Smooth muscle cell (in vitro differentiated cells): ENCODE measurements at regions not wholly inside any gene's neighbourhood (a gene's known extent, or its start where the extent isn't known, plus 50 kb on each side); places are given as distances from the start of the nearest gene placed in this dataset.
"Not testable (repeated sequence)": the region's sequence is repeated elsewhere in the genome, so short reads cannot be mapped to it uniquely, and the experiment has no call there.

Experiments used
- DNase-seq: peaks from one replicate; lab custom pipeline; 2025; ENCODE audit not compliant: unreplicated experiment; lab: John Stamatoyannopoulos, UW
- H2AFZ ChIP-seq: fragments of 200-600 bp; sonication (generic); 2 replicates; pipeline ENCODE4 v1.6.0; 2016; ENCODE audit warnings: antibody characterized with exemption, low read depth, mild to moderate bottlenecking
- H3F3A ChIP-seq: fragments of 200-600 bp; sonication (generic); 2 replicates; pipeline ENCODE4 v1.6.0; 2017; ENCODE audit warnings: antibody characterized with exemption, low read depth
- H3K27ac ChIP-seq: fragments of 200-600 bp; sonication (generic); 2 replicates; pipeline ENCODE4 v1.5.1; 2016; ENCODE audit warnings: low read depth, mild to moderate bottlenecking
- H3K27me3 ChIP-seq: fragments of 200-600 bp; sonication (generic); 2 replicates; pipeline ENCODE4 v1.6.1; 2016; ENCODE audit warnings: low read depth, mild to moderate bottlenecking
- H3K36me3 ChIP-seq: fragments of 200-600 bp; sonication (generic); 2 replicates; pipeline ENCODE4 v1.5.1; 2016; ENCODE audit warnings: low read depth
- H3K4me1 ChIP-seq: fragments of 200-600 bp; sonication (generic); 2 replicates; pipeline ENCODE4 v1.5.1; 2016; ENCODE audit warnings: low read depth
- H3K4me2 ChIP-seq: fragments of 200-600 bp; sonication (generic); 2 replicates; pipeline ENCODE4 v1.6.0; 2016; ENCODE audit warnings: mild to moderate bottlenecking
- H3K4me3 ChIP-seq: fragments of 200-600 bp; sonication (generic); 2 replicates; pipeline ENCODE4 v1.5.1; 2016; ENCODE audit warnings: mild to moderate bottlenecking
- H3K79me2 ChIP-seq: fragments of 200-600 bp; sonication (generic); 2 replicates; pipeline ENCODE4 v1.6.0; 2016; ENCODE audit warnings: low read depth, mild to moderate bottlenecking
- H3K9ac ChIP-seq: fragments of 200-600 bp; sonication (generic); 2 replicates; pipeline ENCODE4 v1.6.0; 2016; ENCODE audit warnings: low read depth
- H3K9me3 ChIP-seq: fragments of 200-600 bp; sonication (generic); replicated peaks from 2 replicates; pipeline ENCODE4 v1.5.1; 2016; ENCODE audit warnings: low read depth
- H4K20me1 ChIP-seq: fragments of 200-600 bp; sonication (generic); 2 replicates; pipeline ENCODE4 v1.6.0; 2016; ENCODE audit warnings: low read depth
- CTCF ChIP-seq: fragments of 200-600 bp; sonication (generic); IDR thresholded peaks from 2 replicates; pipeline ENCODE4 v1.5.1; 2017; ENCODE audit warnings: borderline replicate concordance, mild to moderate bottlenecking, antibody characterized with exemption; ENCODE audit not compliant: insufficient read depth, poor library complexity, severe bottlenecking
- WGBS: methylation state at CpG from one replicate; pipeline ENCODE4 v1.1.7; 2016; ENCODE audit warnings: low lambda C conversion rate; 5-methylcytosine and 5-hydroxymethylcytosine counted together

- no peak overlapping the region for H3K4me3 ChIP-seq
- H2AFZ ChIP-seq = no peak overlapping the region
- TF ChIP-seq CTCF = no peak
- H3K36me3 ChIP-seq = no peaks in the 10 kb centered on the region
- no peak overlapping the region for H3K4me2 ChIP-seq
- no peaks in the 10 kb centered on the region for H3K27me3 ChIP-seq
- H3F3A ChIP-seq = no peaks in the 10 kb centered on the region
- H3K27ac ChIP-seq = no peak overlapping the region
- no peaks in the 10 kb centered on the region for H4K20me1 ChIP-seq
- DNase-seq = no peak
- no peaks in the 10 kb centered on the region for H3K79me2 ChIP-seq
- H3K9ac ChIP-seq = no peak overlapping the region
- H3K9me3 ChIP-seq = no peaks in the 10 kb centered on the region
- H3K4me1 ChIP-seq = no peaks in the 10 kb centered on the region
These were observed 157.9 kb upstream of the CREB1 start for GRCh38 chr2:207371877-207372276.

DNA sequence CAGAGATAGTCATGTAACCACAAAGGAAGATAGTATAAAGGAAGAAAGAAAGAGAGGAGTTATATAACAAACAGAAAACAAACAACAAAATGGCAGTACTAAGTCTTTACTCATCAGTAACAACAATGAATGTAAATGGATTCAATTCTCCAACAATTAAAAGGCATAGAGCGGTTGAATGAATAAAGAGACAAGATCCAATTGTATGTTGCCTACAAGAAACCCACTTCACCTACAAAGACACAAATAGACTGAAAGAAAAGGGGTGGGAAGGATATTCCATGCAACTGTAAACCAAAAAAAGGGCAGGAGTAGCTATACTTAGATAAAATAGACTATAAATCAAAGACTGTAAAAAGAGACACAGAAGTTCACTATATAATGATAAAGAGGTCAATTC lies 157.3 kb upstream of the CREB1 start:
- TF ChIP-seq CTCF = no peak
- H3K9ac ChIP-seq = no peak overlapping the region
- H2AFZ ChIP-seq = no peak overlapping the region
- 97% methylated on average over 1 of the region's 1 CpG for WGBS
- no peaks in the 10 kb centered on the region for H3K27me3 ChIP-seq
- no peaks in the 10 kb centered on the region for H3K36me3 ChIP-seq
- H3K27ac ChIP-seq = no peak overlapping the region
- no peaks in the 10 kb centered on the region for H3K9me3 ChIP-seq
- H4K20me1 ChIP-seq = no peaks in the 10 kb centered on the region
- H3K4me2 ChIP-seq = no peak overlapping the region
- H3K4me3 ChIP-seq = no peak overlapping the region
- H3K4me1 ChIP-seq = no peaks in the 10 kb centered on the region
- no peaks in the 10 kb centered on the region for H3F3A ChIP-seq
- no peaks in the 10 kb centered on the region for H3K79me2 ChIP-seq
- DNase-seq = no peak

DNA sequence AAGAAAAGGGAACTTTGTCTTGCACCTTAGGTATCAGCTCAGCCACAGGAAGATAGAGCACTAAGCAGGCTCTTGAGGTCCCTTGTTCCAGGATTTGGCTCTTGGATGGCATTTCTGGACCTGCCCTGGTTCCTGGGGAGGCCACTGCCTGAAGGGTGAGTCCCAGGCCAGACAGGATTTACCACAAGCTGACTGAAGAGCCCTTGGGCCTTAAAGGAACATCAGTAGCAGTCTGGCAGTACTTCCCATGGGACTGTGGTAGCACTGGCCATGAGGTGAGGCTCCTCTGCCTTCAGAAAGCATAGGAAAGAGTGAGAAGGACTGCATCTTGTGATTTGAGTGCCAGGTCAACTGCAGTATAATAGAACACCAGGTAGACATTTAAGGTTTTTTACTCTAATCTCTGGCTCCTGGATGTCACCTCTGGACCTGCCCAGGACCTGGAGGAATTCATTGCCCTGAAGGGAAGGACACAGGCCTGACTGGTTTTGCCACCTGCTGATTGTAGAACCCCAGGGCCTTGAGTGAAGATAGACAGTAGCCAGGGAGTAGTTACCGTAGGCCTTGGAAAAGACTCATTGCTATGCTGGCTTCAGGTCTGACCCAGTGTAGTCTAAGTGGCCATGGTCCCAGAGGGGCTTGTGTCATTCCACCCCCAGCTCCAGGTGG lies 154.4 kb upstream of the CREB1 start:
- Histone ChIP-seq H3K9ac (no peak overlapping the region), H3F3A (no peaks in the 10 kb centered on the region), H3K79me2 (no peaks in the 10 kb centered on the region), H2AFZ (no peak overlapping the region), H3K9me3 (no peaks in the 10 kb centered on the region), H3K36me3 (no peaks in the 10 kb centered on the region), H3K4me3 (no peak overlapping the region), H3K4me1 (no peaks in the 10 kb centered on the region), H3K4me2 (no peak overlapping the region), H3K27ac (no peak overlapping the region), H3K27me3 (no peaks in the 10 kb centered on the region), H4K20me1 (no peaks in the 10 kb centered on the region)
- WGBS = 77% methylated on average over 1 of the region's 1 CpG
- no peak for TF ChIP-seq CTCF
- DNase-seq = no peak

GRCh38 chr2:207378620-207379019 lies 151.1 kb upstream of the CREB1 start:
- not testable (repeated sequence) for H3K36me3 ChIP-seq, H3K4me3 ChIP-seq, H3K79me2 ChIP-seq, H3K27me3 ChIP-seq, H2AFZ ChIP-seq, H3F3A ChIP-seq, H4K20me1 ChIP-seq, H3K9ac ChIP-seq, DNase-seq, H3K4me2 ChIP-seq, H3K4me1 ChIP-seq, H3K9me3 ChIP-seq, H3K27ac ChIP-seq
- WGBS = 94% methylated on average over 2 of the region's 2 CpGs
